B cell (primary cell): ENCODE measurements at regions not wholly inside any gene's neighbourhood (a gene's known extent, or its start where the extent isn't known, plus 50 kb on each side); places are given as distances from the start of the nearest gene placed in this dataset.

Experiments used
- ATAC-seq: fragments of 200-7000 bp; cut with Tn5 transposase; one replicate; pipeline ENCODE4 v1.10.0; 2021; ENCODE audit warnings: low read depth, mild to moderate bottlenecking, moderate number of reproducible peaks, moderate library complexity
- CTCF ChIA-PET: fragments of 350-600 bp; sonication (Branson Sonifier 250); formaldehyde crosslinking; loops from one replicate; lab custom pipeline; 2021; ENCODE audit warnings: antibody characterized with exemption, inconsistent platforms; lab: Charles Lee
- POLR2A ChIA-PET: fragments of 350-600 bp; sonication (Branson Sonifier 250); formaldehyde crosslinking; loops from one replicate; lab custom pipeline; 2021; ENCODE audit warnings: antibody characterized with exemption; lab: Charles Lee
- DNase-seq: peaks from one replicate; pipeline ENCODE4 v3.0.0; 2013
- H2AFZ ChIP-seq: 2 replicates; pipeline ENCODE4 v1.6.1; 2012; ENCODE audit warnings: mild to moderate bottlenecking, low read depth, low read length; ENCODE audit not compliant: insufficient read depth, poor library complexity, severe bottlenecking
- H3K27ac ChIP-seq, 2 donors: 1 replicate in 1 of 2; 2 replicates in 1 of 2; pipeline ENCODE4 v1.5.1; 2012 to 2013; ENCODE audit warnings: low read length in 2 of 2, mild to moderate bottlenecking in 2 of 2, moderate library complexity in 1 of 2
- H3K27me3 ChIP-seq, 4 experiments: fragments of 200-600 bp in 1 of 4; sonication (generic) in 1 of 4; replicated peaks in 1 of 4; 1 replicate in 2 of 4; 2 replicates in 2 of 4; pipeline versions ENCODE4 v1.6.1 to v1.7.0; 2013 to 2016; ENCODE audit warnings: low read length in 3 of 4, mild to moderate bottlenecking in 2 of 4, mixed read lengths in 1 of 4, moderate library complexity in 1 of 4; ENCODE audit not compliant: insufficient read depth in 4 of 4, control insufficient read depth in 3 of 4; ENCODE audit errors: control extremely low read depth in 1 of 4
- H3K36me3 ChIP-seq, 2 experiments: replicated peaks in 1 of 2; 1 replicate in 1 of 2; 2 replicates in 1 of 2; pipeline versions ENCODE4 v1.6.1 to v1.7.1; 2013; ENCODE audit warnings: low read length in 1 of 2; ENCODE audit not compliant: insufficient read depth in 2 of 2, control insufficient read depth in 1 of 2; ENCODE audit errors: control extremely low read depth in 1 of 2, extremely low read depth in 1 of 2
- H3K4me1 ChIP-seq, 2 donors: fragments of 200-600 bp in 1 of 2; sonication (generic) in 1 of 2; 1 replicate in 1 of 2; 2 replicates in 1 of 2; pipeline versions ENCODE4 v1.5.1 to v1.6.1; 2013 to 2017; ENCODE audit warnings: low read length in 2 of 2; ENCODE audit not compliant: control insufficient read depth in 2 of 2, insufficient read depth in 2 of 2
- H3K4me2 ChIP-seq: replicated peaks from 2 replicates; pipeline ENCODE3; 2012; ENCODE audit warnings: mild to moderate bottlenecking, low read depth, low read length; ENCODE audit not compliant: poor library complexity, severe bottlenecking
- H3K4me3 ChIP-seq, 5 experiments: fragments of 200-600 bp in 1 of 5; sonication (generic) in 1 of 5; 1 replicate in 3 of 5; 2 replicates in 2 of 5; pipeline versions ENCODE4 v1.5.1 to v1.7.0; 2011 to 2016; ENCODE audit warnings: low read length in 4 of 5, mild to moderate bottlenecking in 4 of 5, low read depth in 2 of 5, control low read depth in 1 of 5, moderate library complexity in 1 of 5; ENCODE audit not compliant: insufficient read depth in 1 of 5; ENCODE audit errors: control extremely low read depth in 1 of 5, extremely low read depth in 1 of 5
- H3K79me2 ChIP-seq: fragments of 200-600 bp; sonication (generic); one replicate; pipeline ENCODE4 v1.6.0; 2016; ENCODE audit warnings: low read length; ENCODE audit not compliant: control insufficient read depth, insufficient read depth
- H3K9ac ChIP-seq: fragments of 200-600 bp; sonication (generic); 2 replicates; pipeline ENCODE4 v1.6.1; 2017; ENCODE audit warnings: mild to moderate bottlenecking, low read length, moderate library complexity
- H3K9me3 ChIP-seq, 3 donors: one replicate each; pipeline versions ENCODE4 v1.6.1 to v1.7.1; 2013; ENCODE audit warnings: low read length in 2 of 3; ENCODE audit not compliant: control insufficient read depth in 2 of 3, insufficient read depth in 1 of 3; ENCODE audit errors: control extremely low read depth in 1 of 3
- H4K20me1 ChIP-seq: 2 replicates; pipeline ENCODE4 v1.6.0; 2012; ENCODE audit warnings: mild to moderate bottlenecking, low read length; ENCODE audit not compliant: insufficient read depth, control insufficient read depth, poor library complexity, severe bottlenecking
- H3K27ac Mint-ChIP-seq: one replicate; pipeline ENCODE4 v1.8.0; 2021; ENCODE audit warnings: mixed read lengths
- H3K27me3 Mint-ChIP-seq: one replicate; pipeline ENCODE4 v1.8.0; 2021; ENCODE audit warnings: mixed read lengths
- H3K4me1 Mint-ChIP-seq: one replicate; pipeline ENCODE4 v1.8.0; 2021; ENCODE audit warnings: mixed read lengths
- H3K4me3 Mint-ChIP-seq: one replicate; pipeline ENCODE4 v1.8.0; 2021; ENCODE audit warnings: mixed read lengths
- H3K9me3 Mint-ChIP-seq: one replicate; pipeline ENCODE4 v1.8.0; 2022; ENCODE audit warnings: mixed read lengths; ENCODE audit not compliant: insufficient read depth
- CTCF ChIP-seq: fragments of 200-600 bp; IDR thresholded peaks from one replicate; pipeline ENCODE4 v1.8.0; 2022; ENCODE audit warnings: antibody characterized with exemption, mild to moderate bottlenecking
- EZH2 ChIP-seq: IDR thresholded peaks from 2 replicates; pipeline ENCODE4 v1.6.1; 2012; ENCODE audit warnings: borderline replicate concordance, low read depth, mild to moderate bottlenecking, moderate library complexity, low read length; ENCODE audit not compliant: insufficient read depth, poor library complexity, severe bottlenecking
- WGBS: methylation state at CpG from one replicate; pipeline ENCODE4 v1.1.5; 2013; ENCODE audit warnings: missing lambda C conversion rate; ENCODE audit not compliant: insufficient coverage; 5-methylcytosine and 5-hydroxymethylcytosine counted together
- intact Hi-C: fragments of 100-400 bp; cut with micrococcal nuclease; formaldehyde crosslinking; loops from one replicate; pipeline ENCODE4 v1.10.0; 2022

- H3K79me2 ChIP-seq = no peaks in the 10 kb centered on the region
- WGBS = over 99% methylated on average over 12 of the region's 12 CpGs
- H3K4me3 Mint-ChIP-seq = no peak overlapping the region
- DNase-seq (no peak), ATAC-seq (no peak)
- H3K4me2 ChIP-seq = no peak overlapping the region
- no peak overlapping the region for H3K9ac ChIP-seq
- no peaks in the 10 kb centered on the region for H3K36me3 ChIP-seq
- no peaks in the 10 kb centered on the region for H4K20me1 ChIP-seq
- H3K27me3 Mint-ChIP-seq = no peaks in the 10 kb centered on the region
- H3K4me3 ChIP-seq = no peak overlapping the region
- ChIA-PET CTCF (no interaction called here), POLR2A (no interaction called here)
- no peak overlapping the region for H2AFZ ChIP-seq
- H3K4me1 Mint-ChIP-seq = no peaks in the 10 kb centered on the region
- TF ChIP-seq EZH2 = no peak
- no peak for TF ChIP-seq CTCF
- H3K27ac Mint-ChIP-seq = no peak overlapping the region
- H3K9me3 Mint-ChIP-seq = no peaks in the 10 kb centered on the region
- H3K4me1 ChIP-seq = no peaks in the 10 kb centered on the region
- intact Hi-C loops = no loop called here
- no peaks in the 10 kb centered on the region for H3K27me3 ChIP-seq
- H3K9me3 ChIP-seq = peaks cover 0 to 5% (median 0%) of the 10 kb centered on the region in 3 donors
- H3K27ac ChIP-seq = no peak overlapping the region
These were observed 460.3 kb downstream of the SOX6 start for GRCh38 chr11:15896026-15896425.

- Histone ChIP-seq H4K20me1 (no peaks in the 10 kb centered on the region), H3K9ac (no peak overlapping the region), H3K4me3 (no peak overlapping the region), H3K4me2 (no peak overlapping the region), H2AFZ (no peak overlapping the region), H3K79me2 (no peaks in the 10 kb centered on the region), H3K4me1 (no peaks in the 10 kb centered on the region), H3K27me3 (no peaks in the 10 kb centered on the region), H3K27ac (no peak overlapping the region), H3K36me3 (no peaks in the 10 kb centered on the region), H3K9me3 (peaks cover 0 to 5% (median 0%) of the 10 kb centered on the region in 3 donors)
- CTCF ChIA-PET = no interaction called here
- DNase-seq (no peak), ATAC-seq (no peak)
- H3K4me1 Mint-ChIP-seq = no peaks in the 10 kb centered on the region
- H3K4me3 Mint-ChIP-seq = no peak overlapping the region
- WGBS = 85% methylated on average over 3 of the region's 3 CpGs
- no peak overlapping the region for H3K27ac Mint-ChIP-seq
- H3K9me3 Mint-ChIP-seq = no peaks in the 10 kb centered on the region
- TF ChIP-seq EZH2 = no peak
- TF ChIP-seq CTCF = no peak
- intact Hi-C loops = no loop called here
- POLR2A ChIA-PET = no interaction called here
- no peaks in the 10 kb centered on the region for H3K27me3 Mint-ChIP-seq
These were observed 459.8 kb downstream of the SOX6 start for GRCh38 chr11:15896530-15896929.
